IPS DF 19.7 (cell line): ENCODE measurements at regions not wholly inside any gene's neighbourhood (a gene's known extent, or its start where the extent isn't known, plus 50 kb on each side); places are given as distances from the start of the nearest gene placed in this dataset.

ENCODE experiments used
- DNase-seq: peaks from one replicate; pipeline ENCODE4 v3.0.0-alpha.2; 2013; ENCODE audit warnings: low read depth, low spot score

- no peak for DNase-seq
Measured at GRCh38 chr20:22504829-22505377, 79.5 kb downstream of the FOXA2 start.

GRCh38 chr20:22503577-22503976 lies 80.8 kb downstream of the FOXA2 start:
- DNase-seq, result no peak

GRCh38 chr20:22502731-22503191 lies 81.6 kb downstream of the FOXA2 start:
- no peak for DNase-seq

- no peak for DNase-seq
Measured at GRCh38 chr20:22501566-22502344, 82.6 kb downstream of the FOXA2 start.

GRCh38 chr20:22501034-22501433 lies 83.3 kb downstream of the FOXA2 start:
- no peak for DNase-seq

GRCh38 chr20:22499515-22500166 lies 84.7 kb downstream of the FOXA2 start:
- DNase-seq, result no peak

GRCh38 chr20:22496817-22497216 lies 87.6 kb downstream of the FOXA2 start:
- no peak for DNase-seq

GRCh38 chr20:22495789-22496188 lies 88.6 kb downstream of the FOXA2 start:
- DNase-seq, result no peak

GRCh38 chr20:22495172-22495571 lies 89.2 kb downstream of the FOXA2 start:
- no peak for DNase-seq

GRCh38 chr20:22492497-22492896 lies 91.9 kb downstream of the FOXA2 start:
- no peak for DNase-seq

- DNase-seq, result no peak
Measured at GRCh38 chr20:22491194-22491505, 93.2 kb downstream of the FOXA2 start.

- DNase-seq, result no peak
Measured at GRCh38 chr20:22490287-22491193, 93.8 kb downstream of the FOXA2 start.

GRCh38 chr20:22489626-22490286 lies 94.6 kb downstream of the FOXA2 start:
- no peak for DNase-seq

GRCh38 chr20:22480336-22480735 lies 104.0 kb downstream of the FOXA2 start:
- no peak for DNase-seq

- DNase-seq, result no peak
Measured at GRCh38 chr20:22475662-22476061, 108.7 kb downstream of the FOXA2 start.

GRCh38 chr20:22474224-22474623 lies 110.1 kb downstream of the FOXA2 start:
- DNase-seq, result no peak

- DNase-seq, result no peak
Measured at GRCh38 chr20:22473293-22473692, 111.1 kb downstream of the FOXA2 start.

GRCh38 chr20:22472447-22473100 lies 111.8 kb downstream of the FOXA2 start:
- no peak for DNase-seq

GRCh38 chr20:22471156-22471836 lies 113.1 kb downstream of the FOXA2 start:
- no peak for DNase-seq

GRCh38 chr20:22470620-22471026 lies 113.7 kb downstream of the FOXA2 start:
- DNase-seq, result no peak
